RWPE1 (cell line): ENCODE measurements at regions not wholly inside any gene's neighbourhood (a gene's known extent, or its start where the extent isn't known, plus 50 kb on each side); places are given as distances from the start of the nearest gene placed in this dataset.
A peak's percentile ranks its signal among the peaks of the same experiment; 100 is the strongest.

Experiments used
- CTCF ChIA-PET: fragments of 350-600 bp; sonication (Branson Sonifier 250); formaldehyde crosslinking; extraction: SDS; loops from one replicate; lab custom pipeline; 2021; lab: Yijun Ruan, JAX
- POLR2A ChIA-PET: fragments of 400-600 bp; formaldehyde crosslinking; extraction: SDS; loops from one replicate; lab custom pipeline; 2020; ENCODE audit warnings: antibody characterized with exemption; ENCODE audit not compliant: low non-redundant PET; lab: Yijun Ruan, JAX
- DNase-seq: peaks from one replicate; pipeline ENCODE4 v3.0.0; 2012; ENCODE audit warnings: low spot score
- H3K27ac ChIP-seq: fragments of 450-650 bp; 2 replicates; pipeline ENCODE4 v1.5.1; 2017
- CTCF ChIP-seq: fragments of 450-650 bp; conservative IDR thresholded peaks from 2 replicates; pipeline ENCODE4 v1.5.1; 2017; ENCODE audit warnings: low read depth, mild to moderate bottlenecking

- TF ChIP-seq CTCF: no peak
- no peak for DNase-seq
- ChIA-PET CTCF (no interaction called here), POLR2A (no interaction called here)
- H3K27ac ChIP-seq: no peak overlapping the region
Measured at GRCh38 chr16:22664561-22664997, 149.4 kb upstream of the HS3ST2 start.

- ChIA-PET POLR2A (interaction anchor here (0.5 kb wide), 1 partner anchor 359 kb away, joined by 3 read pairs; no protein-coding TSS in a partner anchor), CTCF (no interaction called here)
- TF ChIP-seq CTCF: no peak
- no peak overlapping the region for H3K27ac ChIP-seq
- DNase-seq: no peak
Measured at GRCh38 chr16:22665048-22665797, 148.7 kb upstream of the HS3ST2 start.

GRCh38 chr16:22665803-22666202 lies 148.2 kb upstream of the HS3ST2 start:
- POLR2A ChIA-PET: interaction anchor here (0.5 kb wide), 1 partner anchor 359 kb away, joined by 3 read pairs; no protein-coding TSS in a partner anchor
- CTCF ChIA-PET: interaction anchor here (0.7 kb wide), 1 partner anchor 1477 kb away, joined by 3 read pairs; no protein-coding TSS in a partner anchor
- H3K27ac ChIP-seq: no peak overlapping the region

GRCh38 chr16:22668318-22668717 lies 145.6 kb upstream of the HS3ST2 start:
- no peak for DNase-seq
- ChIA-PET CTCF (interaction anchor here (0.6 to 0.8 kb wide), 2 partner anchors 1667 to 1730 kb away, joined by 3 read pairs; no protein-coding TSS in a partner anchor), POLR2A (no interaction called here)
- no peak for TF ChIP-seq CTCF
- no peak overlapping the region for H3K27ac ChIP-seq

More at GRCh38 chr16:22665803-22666202, 148.2 kb upstream of the HS3ST2 start:
- DNase-seq: no peak
- TF ChIP-seq CTCF: no peak

GRCh38 chr16:22670044-22670536 lies 143.9 kb upstream of the HS3ST2 start:
- no peak overlapping the region for H3K27ac ChIP-seq
- CTCF ChIA-PET: interaction anchor here (0.6 kb wide), 1 partner anchor 108 kb away, joined by 4 read pairs; no protein-coding TSS in a partner anchor
- DNase-seq: no peak
- POLR2A ChIA-PET: no interaction called here
- TF ChIP-seq CTCF: no peak

GRCh38 chr16:22670551-22671041 lies 143.4 kb upstream of the HS3ST2 start:
- DNase-seq: peak; percentile 96
- no peak overlapping the region for H3K27ac ChIP-seq
- ChIA-PET CTCF (interaction anchor here (0.6 kb wide), 2 partner anchors 107 to 250 kb away, joined by 4 read pairs; no protein-coding TSS in a partner anchor), POLR2A (no interaction called here)
- no peak for TF ChIP-seq CTCF
